HG02840 (cell line): ENCODE measurements at regions not wholly inside any gene's neighbourhood (a gene's known extent, or its start where the extent isn't known, plus 50 kb on each side); places are given as distances from the start of the nearest gene placed in this dataset.

Experiments
- ATAC-seq: cut with Tn5 transposase; IDR thresholded peaks from one replicate; pipeline ENCODE4 v1.9.1; 2021; ENCODE audit warnings: mild to moderate bottlenecking, moderate library complexity, moderate number of reproducible peaks; ENCODE audit not compliant: unreplicated experiment, low FRiP score

GRCh38 chr9:73617586-73617985, 465.9 kb downstream of the ANXA1 start:
- ATAC-seq = no peak

GRCh38 chr9:73640971-73641370, 489.3 kb downstream of the ANXA1 start:
- ATAC-seq = no peak

- ATAC-seq = no peak
These were observed 491.8 kb downstream of the ANXA1 start for GRCh38 chr9:73643379-73644013.

- no peak for ATAC-seq
These were observed 495.9 kb downstream of the ANXA1 start for GRCh38 chr9:73647560-73647959.

- ATAC-seq = no peak
These were observed 497.9 kb downstream of the ANXA1 start for GRCh38 chr9:73649552-73649951.

- no peak for ATAC-seq
These were observed 503.7 kb downstream of the ANXA1 start for GRCh38 chr9:73655363-73655762.

GRCh38 chr9:73655831-73656230, 504.2 kb downstream of the ANXA1 start:
- ATAC-seq = no peak

- no peak for ATAC-seq
These were observed 513.6 kb downstream of the ANXA1 start for GRCh38 chr9:73665253-73665652.

GRCh38 chr9:73667749-73668148, 516.1 kb downstream of the ANXA1 start:
- no peak for ATAC-seq

- ATAC-seq = no peak
These were observed 529.2 kb downstream of the ANXA1 start for GRCh38 chr9:73680831-73681230.

GRCh38 chr9:73682789-73683188, 531.1 kb downstream of the ANXA1 start:
- no peak for ATAC-seq

- no peak for ATAC-seq
These were observed 532.4 kb downstream of the ANXA1 start for GRCh38 chr9:73683862-73684591.

GRCh38 chr9:73684601-73685000, 532.9 kb downstream of the ANXA1 start:
- ATAC-seq = no peak

GRCh38 chr9:73685786-73686185, 534.1 kb downstream of the ANXA1 start:
- no peak for ATAC-seq

GRCh38 chr9:73689051-73689870, 537.6 kb downstream of the ANXA1 start:
- ATAC-seq = no peak

- ATAC-seq = no peak
These were observed 549.9 kb downstream of the ANXA1 start for GRCh38 chr9:73701415-73702057.

- ATAC-seq = no peak
These were observed 562.6 kb downstream of the ANXA1 start for GRCh38 chr9:73714294-73714693.

- ATAC-seq = no peak
These were observed 563.9 kb downstream of the ANXA1 start for GRCh38 chr9:73715591-73715990.

GRCh38 chr9:73719660-73720059, 568.0 kb downstream of the ANXA1 start:
- no peak for ATAC-seq

- ATAC-seq = no peak
These were observed 568.9 kb downstream of the ANXA1 start for GRCh38 chr9:73720601-73721000.

GRCh38 chr9:73736270-73736669, 584.6 kb downstream of the ANXA1 start:
- no peak for ATAC-seq
